ENCODE measurements at regions not wholly inside any gene's neighbourhood (a gene's known extent, or its start where the extent isn't known, plus 50 kb on each side); places are given as distances from the start of the nearest gene placed in this dataset.

DNA sequence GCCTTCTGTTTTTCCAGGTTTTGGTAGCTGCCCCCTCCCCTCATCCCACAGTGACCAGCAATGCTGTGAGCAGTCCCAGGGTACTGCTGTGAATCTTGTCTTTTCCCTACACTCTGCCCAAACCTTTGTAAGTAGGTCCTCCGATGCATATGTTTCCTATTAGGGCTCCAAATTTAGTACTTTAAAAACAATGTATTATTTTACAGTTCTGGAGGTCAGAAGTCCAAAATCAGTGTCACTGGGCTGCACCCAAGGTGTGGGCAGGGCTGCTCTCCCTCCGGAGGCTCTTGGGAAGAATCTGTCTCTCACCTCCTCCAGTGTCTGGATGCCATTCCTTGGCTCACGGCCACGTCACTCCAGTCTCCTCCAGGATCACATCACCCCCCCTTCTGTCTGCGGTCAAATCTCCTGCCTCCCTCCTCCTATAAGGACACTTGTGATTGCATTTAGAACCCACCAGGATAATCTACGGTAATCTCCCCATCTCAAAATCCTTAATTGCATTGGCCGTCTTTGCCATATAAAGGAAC lies 208.5 kb downstream of the SH3BP4 start:
- TF ChIP-seq, protein P1, sequence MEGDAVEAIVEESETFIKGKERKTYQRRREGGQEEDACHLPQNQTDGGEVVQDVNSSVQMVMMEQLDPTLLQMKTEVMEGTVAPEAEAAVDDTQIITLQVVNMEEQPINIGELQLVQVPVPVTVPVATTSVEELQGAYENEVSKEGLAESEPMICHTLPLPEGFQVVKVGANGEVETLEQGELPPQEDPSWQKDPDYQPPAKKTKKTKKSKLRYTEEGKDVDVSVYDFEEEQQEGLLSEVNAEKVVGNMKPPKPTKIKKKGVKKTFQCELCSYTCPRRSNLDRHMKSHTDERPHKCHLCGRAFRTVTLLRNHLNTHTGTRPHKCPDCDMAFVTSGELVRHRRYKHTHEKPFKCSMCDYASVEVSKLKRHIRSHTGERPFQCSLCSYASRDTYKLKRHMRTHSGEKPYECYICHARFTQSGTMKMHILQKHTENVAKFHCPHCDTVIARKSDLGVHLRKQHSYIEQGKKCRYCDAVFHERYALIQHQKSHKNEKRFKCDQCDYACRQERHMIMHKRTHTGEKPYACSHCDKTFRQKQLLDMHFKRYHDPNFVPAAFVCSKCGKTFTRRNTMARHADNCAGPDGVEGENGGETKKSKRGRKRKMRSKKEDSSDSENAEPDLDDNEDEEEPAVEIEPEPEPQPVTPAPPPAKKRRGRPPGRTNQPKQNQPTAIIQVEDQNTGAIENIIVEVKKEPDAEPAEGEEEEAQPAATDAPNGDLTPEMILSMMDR (IDR thresholded peaks at IDR 0.05; ENCODE audit: low read length): no peak
- TF ChIP-seq EZH2 (IDR thresholded peaks at IDR 0.05; ENCODE audit: borderline replicate concordance, low read length): no peak
